ENCODE measurements at regions not wholly inside any gene's neighbourhood (a gene's known extent, or its start where the extent isn't known, plus 50 kb on each side); places are given as distances from the start of the nearest gene placed in this dataset.

- no peaks in the 10 kb centered on the region for H3K4me1 ChIP-seq (ENCODE audit: low read depth, poor library complexity, severe bottlenecking)
- H3K27me3 ChIP-seq (ENCODE audit: insufficient read depth, low read depth), result no peaks in the 10 kb centered on the region
- H3K9ac ChIP-seq, result no peak overlapping the region
- H4K20me1 ChIP-seq (ENCODE audit: insufficient read depth), result no peaks in the 10 kb centered on the region
- no peaks in the 10 kb centered on the region for H3K36me3 ChIP-seq (ENCODE audit: insufficient read depth)
- H3K27ac ChIP-seq, result no peak overlapping the region
- no peak overlapping the region for H2AFZ ChIP-seq (ENCODE audit: low read depth)
- H3K4me2 ChIP-seq, result no peak overlapping the region
- H3K4me3 ChIP-seq (IDR thresholded peaks at IDR 0.05; ENCODE audit: insufficient read depth, low read depth, low read length), result no peak overlapping the region
- H3K79me2 ChIP-seq (ENCODE audit: insufficient read depth, low read depth), result no peaks in the 10 kb centered on the region
- no peak for TF ChIP-seq CTCF (conservative IDR thresholded peaks at IDR 0.05; ENCODE audit: low read depth, low read length)
Measured at GRCh38 chr6:145442110-145442509, 293.2 kb downstream of the EPM2A start.

GRCh38 chr6:145445674-145446073 is 289.6 kb downstream of the EPM2A start:
- Histone ChIP-seq H3K36me3 (ENCODE audit: insufficient read depth) (no peaks in the 10 kb centered on the region), H4K20me1 (ENCODE audit: insufficient read depth) (no peaks in the 10 kb centered on the region), H3K9ac (no peak overlapping the region), H3K27me3 (ENCODE audit: insufficient read depth, low read depth) (no peaks in the 10 kb centered on the region), H2AFZ (ENCODE audit: low read depth) (no peak overlapping the region), H3K27ac (no peak overlapping the region), H3K4me1 (ENCODE audit: low read depth, poor library complexity, severe bottlenecking) (no peaks in the 10 kb centered on the region), H3K79me2 (ENCODE audit: insufficient read depth, low read depth) (no peaks in the 10 kb centered on the region), H3K4me3 (IDR thresholded peaks at IDR 0.05; ENCODE audit: insufficient read depth, low read depth, low read length) (no peak overlapping the region), H3K4me2 (no peak overlapping the region)
- no peak for TF ChIP-seq CTCF (conservative IDR thresholded peaks at IDR 0.05; ENCODE audit: low read depth, low read length)

GRCh38 chr6:145451029-145451428 is 284.3 kb downstream of the EPM2A start:
- no peak overlapping the region for H3K9ac ChIP-seq
- H3K27ac ChIP-seq, result no peak overlapping the region
- H4K20me1 ChIP-seq (ENCODE audit: insufficient read depth), result no peaks in the 10 kb centered on the region
- H3K27me3 ChIP-seq (ENCODE audit: insufficient read depth, low read depth), result no peaks in the 10 kb centered on the region
- H3K4me3 ChIP-seq (IDR thresholded peaks at IDR 0.05; ENCODE audit: insufficient read depth, low read depth, low read length), result no peak overlapping the region
- H2AFZ ChIP-seq (ENCODE audit: low read depth), result no peak overlapping the region
- H3K4me1 ChIP-seq (ENCODE audit: low read depth, poor library complexity, severe bottlenecking), result no peaks in the 10 kb centered on the region
- no peak for TF ChIP-seq CTCF (conservative IDR thresholded peaks at IDR 0.05; ENCODE audit: low read depth, low read length)
- H3K4me2 ChIP-seq, result no peak overlapping the region
- H3K79me2 ChIP-seq (ENCODE audit: insufficient read depth, low read depth), result no peaks in the 10 kb centered on the region
- H3K36me3 ChIP-seq (ENCODE audit: insufficient read depth), result no peaks in the 10 kb centered on the region

- H3K79me2 ChIP-seq (ENCODE audit: insufficient read depth, low read depth), result no peaks in the 10 kb centered on the region
- no peaks in the 10 kb centered on the region for H3K4me1 ChIP-seq (ENCODE audit: low read depth, poor library complexity, severe bottlenecking)
- H3K27ac ChIP-seq, result no peak overlapping the region
- no peaks in the 10 kb centered on the region for H4K20me1 ChIP-seq (ENCODE audit: insufficient read depth)
- TF ChIP-seq CTCF (conservative IDR thresholded peaks at IDR 0.05; ENCODE audit: low read depth, low read length), result peak; percentile 23; the same call in 1 of the 2 replicates
- no peak overlapping the region for H3K9ac ChIP-seq
- no peaks in the 10 kb centered on the region for H3K27me3 ChIP-seq (ENCODE audit: insufficient read depth, low read depth)
- H2AFZ ChIP-seq (ENCODE audit: low read depth), result no peak overlapping the region
- no peak overlapping the region for H3K4me3 ChIP-seq (IDR thresholded peaks at IDR 0.05; ENCODE audit: insufficient read depth, low read depth, low read length)
- no peaks in the 10 kb centered on the region for H3K36me3 ChIP-seq (ENCODE audit: insufficient read depth)
- H3K4me2 ChIP-seq, result no peak overlapping the region
Measured at GRCh38 chr6:145453376-145453775, 281.9 kb downstream of the EPM2A start.

Data from KMS-11 (cell line).